Gastrocnemius medialis (tissue), 4 donors: ENCODE measurements at regions not wholly inside any gene's neighbourhood (a gene's known extent, or its start where the extent isn't known, plus 50 kb on each side); places are given as distances from the start of the nearest gene placed in this dataset.

Source experiments
- POLR2A ChIP-seq, 2 donors: fragments of 450-650 bp; IDR thresholded peaks; one replicate each; pipeline ENCODE4 v1.6.1; 2017; ENCODE audit warnings: antibody characterized with exemption in 2 of 2, mild to moderate bottlenecking in 2 of 2, moderate library complexity in 2 of 2
- TF ChIP-seq, protein P1 (sequence below), 5 experiments: fragments of 450-650 bp in 3 of 5; fragments of 200-600 bp in 2 of 5; sonication (generic) in 2 of 5; IDR thresholded peaks in 4 of 5; conservative IDR thresholded peaks in 1 of 5; 1 replicate in 4 of 5; 2 replicates in 1 of 5; pipeline ENCODE4 v1.5.1; 2016 to 2019; ENCODE audit warnings: antibody characterized with exemption in 5 of 5, mild to moderate bottlenecking in 3 of 5, moderate library complexity in 3 of 5

DNA sequence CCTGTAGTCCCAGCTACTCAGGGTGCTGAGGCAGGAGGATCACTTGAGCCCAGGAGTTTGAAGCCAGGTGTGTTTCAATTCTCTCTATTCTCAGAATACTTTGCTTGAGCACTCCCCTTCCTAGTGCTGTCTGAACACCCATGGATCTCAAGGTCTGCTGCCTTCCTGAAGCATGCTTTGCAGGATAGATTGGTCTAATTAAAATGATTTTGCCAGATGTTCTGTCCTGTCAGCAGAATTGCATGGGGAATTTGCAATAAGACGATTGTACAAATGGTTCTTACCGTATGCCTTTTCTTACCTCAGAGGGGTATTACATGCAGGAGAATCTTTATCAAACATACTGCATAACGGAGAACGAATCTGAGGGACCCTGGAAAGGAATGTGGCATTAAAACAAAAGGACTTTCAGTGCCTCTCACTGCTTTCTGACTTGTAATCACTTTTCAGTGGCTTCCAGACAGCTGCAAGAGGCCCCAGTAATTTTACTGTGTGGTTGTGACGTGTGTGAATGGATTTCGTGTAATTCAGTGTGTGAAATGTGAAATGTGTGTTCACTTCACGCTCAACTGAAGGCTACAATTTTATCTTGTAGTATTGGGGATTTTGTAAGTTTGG is 587.2 kb upstream of the SEMA6A start:
- TF ChIP-seq, protein P1, sequence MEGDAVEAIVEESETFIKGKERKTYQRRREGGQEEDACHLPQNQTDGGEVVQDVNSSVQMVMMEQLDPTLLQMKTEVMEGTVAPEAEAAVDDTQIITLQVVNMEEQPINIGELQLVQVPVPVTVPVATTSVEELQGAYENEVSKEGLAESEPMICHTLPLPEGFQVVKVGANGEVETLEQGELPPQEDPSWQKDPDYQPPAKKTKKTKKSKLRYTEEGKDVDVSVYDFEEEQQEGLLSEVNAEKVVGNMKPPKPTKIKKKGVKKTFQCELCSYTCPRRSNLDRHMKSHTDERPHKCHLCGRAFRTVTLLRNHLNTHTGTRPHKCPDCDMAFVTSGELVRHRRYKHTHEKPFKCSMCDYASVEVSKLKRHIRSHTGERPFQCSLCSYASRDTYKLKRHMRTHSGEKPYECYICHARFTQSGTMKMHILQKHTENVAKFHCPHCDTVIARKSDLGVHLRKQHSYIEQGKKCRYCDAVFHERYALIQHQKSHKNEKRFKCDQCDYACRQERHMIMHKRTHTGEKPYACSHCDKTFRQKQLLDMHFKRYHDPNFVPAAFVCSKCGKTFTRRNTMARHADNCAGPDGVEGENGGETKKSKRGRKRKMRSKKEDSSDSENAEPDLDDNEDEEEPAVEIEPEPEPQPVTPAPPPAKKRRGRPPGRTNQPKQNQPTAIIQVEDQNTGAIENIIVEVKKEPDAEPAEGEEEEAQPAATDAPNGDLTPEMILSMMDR (IDR thresholded peaks at IDR 0.05 in 4 of 5, conservative IDR thresholded peaks at IDR 0.05 in 1 of 5), result no peak
- no peak for TF ChIP-seq POLR2A (IDR thresholded peaks at IDR 0.05)
